Right lung (tissue), 2 donors: ENCODE measurements at regions not wholly inside any gene's neighbourhood (a gene's known extent, or its start where the extent isn't known, plus 50 kb on each side); places are given as distances from the start of the nearest gene placed in this dataset.
"Not testable (repeated sequence)": the region's sequence is repeated elsewhere in the genome, so short reads cannot be mapped to it uniquely, and the experiment has no call there.

ENCODE experiments used
- DNase-seq, 2 donors: peaks; one replicate each; pipeline ENCODE4 v3.0.0-alpha.2; 2013

GRCh38 chr18:67864677-67865340 is 348.3 kb upstream of the DSEL start:
- DNase-seq: no peak

DNA sequence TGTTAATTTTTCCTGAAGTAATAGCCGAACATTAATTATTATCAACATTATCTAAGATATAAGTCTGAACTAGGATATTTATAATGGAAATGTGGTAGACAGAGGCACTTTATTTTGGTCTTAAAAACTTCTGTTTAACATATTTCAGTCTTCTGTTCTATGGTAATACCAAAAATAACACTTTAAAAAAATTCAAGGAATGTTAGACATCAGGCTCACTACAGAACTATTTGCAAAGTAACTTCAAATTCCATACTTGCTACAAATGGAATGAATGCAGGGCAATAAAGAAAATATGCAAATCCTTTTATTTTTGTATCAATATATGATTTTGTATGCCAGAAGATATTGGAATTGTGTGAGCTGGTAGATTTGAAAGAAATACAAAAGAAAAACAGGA is 345.5 kb upstream of the DSEL start:
- no peak for DNase-seq

GRCh38 chr18:67854340-67854739 is 337.8 kb upstream of the DSEL start:
- no peak for DNase-seq

GRCh38 chr18:67846422-67847098 is 330.0 kb upstream of the DSEL start:
- no peak for DNase-seq

- no peak for DNase-seq
Observed at GRCh38 chr18:67845035-67845434, 328.5 kb upstream of the DSEL start.

DNA sequence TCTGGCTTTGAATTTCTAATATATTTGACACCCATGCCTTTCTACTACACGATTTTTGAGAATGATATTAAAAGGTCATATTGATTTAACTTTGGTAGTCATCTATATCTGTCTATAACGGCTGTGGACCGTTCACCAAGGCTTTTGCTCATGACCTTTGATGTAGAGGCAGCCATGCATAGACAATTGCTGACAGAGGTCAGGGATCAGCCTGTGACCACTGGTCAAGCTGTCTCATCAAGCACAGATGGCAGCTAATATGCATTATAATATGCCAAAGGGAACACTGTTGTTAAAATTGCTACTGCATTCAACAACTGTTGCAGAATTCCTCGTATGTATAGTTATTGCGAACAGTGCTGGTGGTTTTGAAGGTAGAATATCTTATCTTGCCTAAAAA is 323.9 kb upstream of the DSEL start:
- no peak for DNase-seq

- no peak for DNase-seq
Observed at GRCh38 chr18:67818432-67818831, 301.9 kb upstream of the DSEL start.

DNA sequence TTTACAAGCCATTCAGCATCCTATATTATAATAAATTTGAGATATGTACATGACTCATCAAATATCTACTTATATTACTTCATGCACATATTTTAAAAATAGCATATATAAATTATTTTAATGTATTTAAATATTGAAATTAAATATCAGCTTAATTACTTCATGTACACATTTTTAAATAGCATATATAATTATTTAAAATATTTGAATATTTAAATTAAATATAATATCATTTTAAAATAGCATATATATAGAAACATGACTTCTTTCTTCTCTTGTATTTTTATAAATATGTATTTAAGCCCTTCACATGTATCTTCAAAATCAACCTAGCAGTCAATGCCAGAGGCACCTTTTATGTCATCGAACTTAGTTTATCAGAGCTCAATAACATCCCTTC is 298.8 kb upstream of the DSEL start:
- DNase-seq: no peak

DNA sequence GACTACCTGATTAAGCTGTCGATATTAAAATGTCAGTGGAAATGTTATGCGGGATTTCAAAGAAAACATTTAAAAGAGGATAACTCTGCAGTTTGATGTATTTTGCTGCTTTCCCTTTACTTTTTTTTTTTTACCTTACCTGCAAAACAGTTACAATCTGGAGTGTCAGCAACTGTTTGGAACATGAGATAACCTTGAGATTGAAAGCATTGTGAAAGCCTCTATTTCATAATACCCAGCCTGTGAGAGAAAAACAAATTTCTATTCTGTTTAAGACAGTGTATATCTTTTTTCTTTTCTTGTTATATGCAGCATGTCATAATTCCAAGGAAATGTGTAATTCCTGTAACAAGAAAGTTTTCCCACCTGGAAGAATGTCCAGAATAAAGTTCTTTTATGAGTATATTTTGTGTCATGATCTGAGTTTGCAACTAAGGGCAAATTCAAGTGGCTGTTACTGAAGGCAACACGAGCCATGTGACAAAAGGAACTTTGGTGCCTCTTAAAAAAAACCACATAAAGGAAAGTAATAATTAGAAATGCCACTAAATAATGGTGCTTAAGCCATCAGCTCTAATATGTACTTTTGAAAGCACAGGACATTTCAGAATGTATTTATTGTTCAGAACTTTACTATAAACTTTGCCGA is 297.0 kb upstream of the DSEL start:
- no peak for DNase-seq

DNA sequence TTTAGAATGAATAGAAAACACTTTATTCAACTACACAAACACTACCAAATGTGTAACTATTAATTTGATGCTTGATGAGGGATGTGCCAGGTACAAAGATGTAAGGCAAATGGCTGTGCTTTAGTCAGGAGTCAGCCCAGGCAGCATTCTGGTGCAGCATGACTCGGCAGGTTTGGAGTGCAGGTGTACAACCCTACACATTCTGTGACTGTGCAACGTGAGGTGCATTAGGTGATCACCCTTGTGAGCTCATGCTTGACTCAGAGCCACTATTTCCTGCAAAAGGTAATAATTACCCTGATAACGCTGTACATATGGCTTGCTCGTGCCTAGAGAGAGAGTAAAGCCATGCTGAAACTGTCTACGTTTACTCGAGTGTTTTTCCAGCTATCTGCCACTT is 288.7 kb upstream of the DSEL start:
- no peak for DNase-seq

GRCh38 chr18:67794521-67794920 is 278.0 kb upstream of the DSEL start:
- DNase-seq: peak; percentile 2 to 8

DNA sequence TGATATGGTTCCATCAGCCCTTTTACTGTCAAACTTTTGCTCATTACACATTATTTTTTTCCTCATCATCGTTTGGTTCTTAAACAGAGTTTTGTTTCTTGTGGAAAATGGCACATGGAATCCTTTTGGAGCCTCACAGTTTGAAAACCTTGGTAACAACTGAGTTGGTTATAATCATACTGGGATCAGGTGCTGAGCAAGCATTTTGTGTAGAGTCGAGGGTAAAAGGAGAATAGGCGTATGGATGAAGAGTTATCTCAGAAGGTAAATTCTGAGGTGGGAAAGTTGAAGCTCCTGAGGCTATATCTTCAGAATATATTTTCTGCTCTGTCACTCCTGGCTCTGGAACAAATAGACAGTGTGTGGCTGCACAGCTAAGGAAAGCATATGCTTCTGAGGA is 274.0 kb upstream of the DSEL start:
- no peak for DNase-seq

GRCh38 chr18:67789165-67789545 is 272.6 kb upstream of the DSEL start:
- no peak for DNase-seq

- DNase-seq: no peak
Observed at GRCh38 chr18:67788310-67789164, 272.0 kb upstream of the DSEL start.

GRCh38 chr18:67783196-67783946 is 266.9 kb upstream of the DSEL start:
- DNase-seq: no peak

- DNase-seq: no peak
Observed at GRCh38 chr18:67778016-67778415, 261.5 kb upstream of the DSEL start.

GRCh38 chr18:67776929-67777328 is 260.4 kb upstream of the DSEL start:
- peak; percentile 1 to 3 for DNase-seq

GRCh38 chr18:67771271-67771670 is 254.8 kb upstream of the DSEL start:
- DNase-seq: no peak

- DNase-seq: no peak
Observed at GRCh38 chr18:67770520-67770919, 254.0 kb upstream of the DSEL start.

DNA sequence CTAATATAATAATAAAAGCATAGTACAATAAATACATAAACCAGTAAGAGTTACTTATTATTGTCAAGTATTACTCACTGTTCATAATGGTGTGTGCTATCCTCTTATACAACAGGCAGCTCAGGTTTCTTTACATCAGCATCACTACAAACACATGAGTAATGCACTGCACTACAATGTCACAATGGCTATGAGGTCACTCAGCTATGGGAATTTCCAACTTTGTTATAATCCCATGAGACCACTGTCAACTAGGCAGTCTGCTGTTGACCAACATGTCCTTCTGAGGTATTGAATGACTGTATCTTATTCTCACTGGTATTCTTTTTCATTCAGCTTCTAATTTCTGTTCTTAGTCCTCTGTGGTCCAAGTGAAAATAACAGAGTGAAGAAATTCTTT is 250.4 kb upstream of the DSEL start:
- no peak for DNase-seq

- DNase-seq: not testable (repeated sequence)
Observed at GRCh38 chr18:67752211-67752610, 235.7 kb upstream of the DSEL start.

DNA sequence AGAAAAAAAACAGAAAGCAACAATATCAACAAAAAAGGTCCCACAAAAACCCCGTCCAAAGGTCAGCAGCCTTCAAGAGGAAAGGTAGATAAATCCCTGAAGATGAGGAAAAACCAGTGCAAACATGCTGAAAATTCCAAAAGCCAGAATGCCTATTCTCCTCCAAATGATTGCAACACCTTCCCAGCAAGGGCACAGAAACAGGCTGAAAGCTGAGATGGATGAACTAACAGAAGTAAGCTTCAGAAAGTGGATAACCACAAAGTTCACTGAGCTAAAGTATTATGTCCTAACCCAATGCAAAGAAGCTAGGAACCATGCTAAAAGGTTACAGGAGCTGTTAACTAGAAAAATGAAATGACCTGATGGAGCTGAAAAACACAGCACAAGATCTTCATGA is 226.4 kb upstream of the DSEL start:
- DNase-seq: no peak
